OCI-LY1 (cell line): ENCODE measurements at regions not wholly inside any gene's neighbourhood (a gene's known extent, or its start where the extent isn't known, plus 50 kb on each side); places are given as distances from the start of the nearest gene placed in this dataset.

ENCODE experiments used
- H2AFZ ChIP-seq: fragments of 200-600 bp; sonication (generic), shearing (Covaris generic); 2 replicates; pipeline ENCODE4 v1.6.0; 2014; ENCODE audit warnings: antibody characterized with exemption, mild to moderate bottlenecking, low read length
- H3F3A ChIP-seq: fragments of 200-600 bp; sonication (generic), shearing (Covaris generic); 2 replicates; pipeline ENCODE4 v1.6.0; 2014; ENCODE audit warnings: mild to moderate bottlenecking, antibody characterized with exemption, low read length, moderate library complexity; ENCODE audit not compliant: insufficient read depth
- H3K27ac ChIP-seq: fragments of 200-600 bp; sonication (generic); 2 replicates; pipeline ENCODE4 v1.5.1; 2014; ENCODE audit warnings: low read length, mixed run types, mild to moderate bottlenecking, low read depth; ENCODE audit not compliant: poor library complexity, severe bottlenecking
- H3K27me3 ChIP-seq: fragments of 200-600 bp; sonication (generic); 2 replicates; pipeline ENCODE4 v1.6.0; 2014; ENCODE audit warnings: antibody characterized with exemption, mild to moderate bottlenecking, low read length, moderate library complexity; ENCODE audit not compliant: insufficient read depth
- H3K36me3 ChIP-seq: fragments of 200-600 bp; sonication (generic); 2 replicates; pipeline ENCODE4 v1.6.1; 2014; ENCODE audit warnings: mild to moderate bottlenecking, antibody characterized with exemption, low read length, moderate library complexity, mixed read lengths; ENCODE audit not compliant: insufficient read depth
- H3K4me1 ChIP-seq: fragments of 200-600 bp; sonication (generic); 2 replicates; pipeline ENCODE4 v1.5.1; 2014; ENCODE audit warnings: mild to moderate bottlenecking, low read length, moderate library complexity; ENCODE audit not compliant: insufficient read depth, severe bottlenecking
- H3K4me2 ChIP-seq: fragments of 200-600 bp; sonication (generic), shearing (Covaris generic); 2 replicates; pipeline ENCODE4 v1.6.1; 2014; ENCODE audit warnings: low read length
- H3K4me3 ChIP-seq: fragments of 200-600 bp; sonication (generic); 2 replicates; pipeline ENCODE4 v1.5.1; 2014; ENCODE audit warnings: low read length, low read depth, mild to moderate bottlenecking, mixed read lengths; ENCODE audit not compliant: poor library complexity, severe bottlenecking
- H3K79me2 ChIP-seq: fragments of 200-600 bp; shearing (Covaris generic); 2 replicates; pipeline ENCODE4 v1.6.1; 2016; ENCODE audit warnings: mixed run types, low read length, mixed read lengths; ENCODE audit not compliant: insufficient read depth
- H3K9ac ChIP-seq: fragments of 200-600 bp; sonication (generic), shearing (Covaris generic); 2 replicates; pipeline ENCODE4 v1.6.1; 2014; ENCODE audit warnings: mild to moderate bottlenecking, low read length, mixed read lengths
- H3K9me2 ChIP-seq: fragments of 200-600 bp; sonication (generic), shearing (Covaris generic); 2 replicates; pipeline ENCODE4 v1.6.1; 2014; ENCODE audit warnings: low read depth, mild to moderate bottlenecking, low read length, mixed read lengths
- H3K9me3 ChIP-seq: fragments of 200-600 bp; shearing (Covaris generic); 2 replicates; pipeline ENCODE4 v1.6.1; 2014; ENCODE audit warnings: low read length, mixed read lengths
- H4K20me1 ChIP-seq: fragments of 200-600 bp; sonication (generic), shearing (Covaris generic); 2 replicates; pipeline ENCODE4 v1.6.0; 2016; ENCODE audit warnings: mild to moderate bottlenecking, low read length; ENCODE audit not compliant: insufficient read depth
- EZH2 ChIP-seq: fragments of 200-600 bp; sonication (generic), shearing (Covaris generic); IDR thresholded peaks from 2 replicates; pipeline ENCODE4 v1.8.0; 2017; ENCODE audit warnings: borderline replicate concordance, mixed run types, mild to moderate bottlenecking, antibody characterized with exemption, low read length, moderate library complexity, mixed read lengths
- TF ChIP-seq, protein P1 (sequence below): fragments of 200-600 bp; sonication (generic), shearing (Covaris generic); IDR thresholded peaks from 2 replicates; pipeline ENCODE4 v1.5.1; 2017; ENCODE audit warnings: mild to moderate bottlenecking, antibody characterized with exemption, low read length, moderate library complexity, mixed read lengths

DNA sequence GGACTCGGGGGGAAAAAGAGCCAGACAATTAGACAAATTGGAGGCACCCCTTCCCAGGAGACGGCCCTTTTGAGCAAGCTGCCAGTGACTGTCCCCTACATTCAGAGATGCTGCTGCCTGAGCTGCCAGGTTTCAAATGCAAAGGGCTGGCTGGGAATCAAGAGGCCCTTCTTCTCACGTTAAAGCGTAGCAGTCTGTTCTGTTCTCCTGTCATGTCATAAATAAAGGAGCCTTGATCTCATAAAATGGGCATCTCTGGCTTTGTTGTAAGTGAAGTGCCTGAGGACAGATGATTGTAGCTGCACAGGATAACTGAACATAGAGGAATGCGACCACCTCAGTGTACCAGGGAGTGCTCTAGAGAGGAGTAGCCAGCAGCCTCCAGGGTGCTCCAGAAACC lies 917.9 kb downstream of the GRID1 start:
- no peak for TF ChIP-seq EZH2
- TF ChIP-seq, protein P1, sequence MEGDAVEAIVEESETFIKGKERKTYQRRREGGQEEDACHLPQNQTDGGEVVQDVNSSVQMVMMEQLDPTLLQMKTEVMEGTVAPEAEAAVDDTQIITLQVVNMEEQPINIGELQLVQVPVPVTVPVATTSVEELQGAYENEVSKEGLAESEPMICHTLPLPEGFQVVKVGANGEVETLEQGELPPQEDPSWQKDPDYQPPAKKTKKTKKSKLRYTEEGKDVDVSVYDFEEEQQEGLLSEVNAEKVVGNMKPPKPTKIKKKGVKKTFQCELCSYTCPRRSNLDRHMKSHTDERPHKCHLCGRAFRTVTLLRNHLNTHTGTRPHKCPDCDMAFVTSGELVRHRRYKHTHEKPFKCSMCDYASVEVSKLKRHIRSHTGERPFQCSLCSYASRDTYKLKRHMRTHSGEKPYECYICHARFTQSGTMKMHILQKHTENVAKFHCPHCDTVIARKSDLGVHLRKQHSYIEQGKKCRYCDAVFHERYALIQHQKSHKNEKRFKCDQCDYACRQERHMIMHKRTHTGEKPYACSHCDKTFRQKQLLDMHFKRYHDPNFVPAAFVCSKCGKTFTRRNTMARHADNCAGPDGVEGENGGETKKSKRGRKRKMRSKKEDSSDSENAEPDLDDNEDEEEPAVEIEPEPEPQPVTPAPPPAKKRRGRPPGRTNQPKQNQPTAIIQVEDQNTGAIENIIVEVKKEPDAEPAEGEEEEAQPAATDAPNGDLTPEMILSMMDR, result no peak
- no peaks in the 10 kb centered on the region for H3K79me2 ChIP-seq
- H4K20me1 ChIP-seq, result no peaks in the 10 kb centered on the region
- H3F3A ChIP-seq, result no peaks in the 10 kb centered on the region
- no peak overlapping the region for H3K4me3 ChIP-seq
- no peak overlapping the region for H2AFZ ChIP-seq
- no peaks in the 10 kb centered on the region for H3K36me3 ChIP-seq
- no peaks in the 10 kb centered on the region for H3K27me3 ChIP-seq
- no peaks in the 10 kb centered on the region for H3K4me1 ChIP-seq
- H3K9me2 ChIP-seq, result no peaks in the 10 kb centered on the region
- H3K9me3 ChIP-seq, result no peaks in the 10 kb centered on the region
- H3K9ac ChIP-seq, result no peak overlapping the region
- H3K4me2 ChIP-seq, result no peak overlapping the region
- no peak overlapping the region for H3K27ac ChIP-seq

DNA sequence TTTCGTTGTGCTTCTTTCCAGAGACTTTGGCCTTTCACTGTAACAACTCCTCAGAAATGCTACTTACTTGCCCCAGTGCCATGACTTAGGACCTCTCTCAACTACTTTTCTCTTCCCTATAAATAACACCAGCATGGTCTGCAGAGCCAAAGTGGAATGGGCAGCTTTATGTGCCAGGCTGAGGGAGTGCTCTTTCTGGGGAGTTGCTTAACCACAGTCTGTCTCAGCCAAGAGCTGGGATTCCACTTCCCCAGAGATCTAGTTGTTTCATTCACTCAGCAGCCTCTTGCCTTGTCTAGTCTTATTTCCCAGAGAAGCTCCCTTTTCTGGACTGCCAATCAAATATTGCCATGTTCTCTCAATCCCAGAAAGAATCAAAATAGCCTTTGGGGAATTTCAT lies 912.2 kb downstream of the GRID1 start:
- H3K4me2 ChIP-seq, result no peak overlapping the region
- H2AFZ ChIP-seq, result no peak overlapping the region
- no peaks in the 10 kb centered on the region for H3K9me3 ChIP-seq
- H4K20me1 ChIP-seq, result no peaks in the 10 kb centered on the region
- no peaks in the 10 kb centered on the region for H3K9me2 ChIP-seq
- H3K27me3 ChIP-seq, result no peaks in the 10 kb centered on the region
- no peak overlapping the region for H3K4me3 ChIP-seq
- TF ChIP-seq EZH2, result no peak
- TF ChIP-seq, protein P1, result no peak
- H3K9ac ChIP-seq, result no peak overlapping the region
- no peaks in the 10 kb centered on the region for H3K36me3 ChIP-seq
- H3F3A ChIP-seq, result no peaks in the 10 kb centered on the region
- no peak overlapping the region for H3K27ac ChIP-seq
- no peaks in the 10 kb centered on the region for H3K79me2 ChIP-seq
- H3K4me1 ChIP-seq, result no peaks in the 10 kb centered on the region

DNA sequence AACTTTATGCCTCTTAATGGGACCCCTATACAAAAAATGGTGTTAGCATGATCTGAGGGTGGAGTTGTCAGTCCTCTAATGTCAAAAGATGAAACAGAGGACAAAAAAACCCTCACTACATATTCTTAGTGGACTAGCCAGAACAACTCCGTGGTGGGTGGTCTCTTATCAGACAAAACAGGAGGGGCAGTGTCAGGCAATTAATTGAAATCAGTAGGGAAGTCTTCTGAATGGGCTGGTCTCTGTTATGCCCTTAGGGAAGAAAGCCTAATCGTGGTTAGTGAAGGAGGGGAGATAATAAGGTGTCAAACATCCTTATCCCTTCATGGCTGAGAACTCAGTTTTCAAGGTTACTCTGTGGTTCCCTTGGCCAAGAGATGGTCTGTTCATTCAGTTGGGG lies 909.4 kb downstream of the GRID1 start:
- no peak overlapping the region for H3K27ac ChIP-seq
- H3K9ac ChIP-seq, result no peak overlapping the region

More for the DNA sequence above, 909.4 kb downstream of the GRID1 start:
- Histone ChIP-seq H2AFZ (no peak overlapping the region), H3K4me1 (no peaks in the 10 kb centered on the region), H3K79me2 (no peaks in the 10 kb centered on the region), H3K4me3 (no peak overlapping the region), H3F3A (no peaks in the 10 kb centered on the region), H3K36me3 (no peaks in the 10 kb centered on the region), H3K9me3 (no peaks in the 10 kb centered on the region), H3K9me2 (no peaks in the 10 kb centered on the region), H4K20me1 (no peaks in the 10 kb centered on the region), H3K4me2 (no peak overlapping the region), H3K27me3 (no peaks in the 10 kb centered on the region)
- TF ChIP-seq, protein P1, result no peak
- no peak for TF ChIP-seq EZH2
